Vagina (tissue), 2 donors: ENCODE measurements at regions not wholly inside any gene's neighbourhood (a gene's known extent, or its start where the extent isn't known, plus 50 kb on each side); places are given as distances from the start of the nearest gene placed in this dataset.

Experiments used
- POLR2A ChIP-seq, 2 donors: fragments of 450-650 bp; IDR thresholded peaks; one replicate each; pipeline ENCODE4 v1.6.1; 2017; ENCODE audit warnings: antibody characterized with exemption in 2 of 2, mild to moderate bottlenecking in 2 of 2, moderate library complexity in 2 of 2
- TF ChIP-seq, protein P1 (sequence below), 3 experiments: fragments of 450-650 bp in 2 of 3; fragments of 200-600 bp in 1 of 3; sonication (generic) in 1 of 3; IDR thresholded peaks; one replicate each; pipeline ENCODE4 v1.5.1; 2017 to 2019; ENCODE audit warnings: antibody characterized with exemption in 3 of 3, mild to moderate bottlenecking in 2 of 3, moderate library complexity in 2 of 3

DNA sequence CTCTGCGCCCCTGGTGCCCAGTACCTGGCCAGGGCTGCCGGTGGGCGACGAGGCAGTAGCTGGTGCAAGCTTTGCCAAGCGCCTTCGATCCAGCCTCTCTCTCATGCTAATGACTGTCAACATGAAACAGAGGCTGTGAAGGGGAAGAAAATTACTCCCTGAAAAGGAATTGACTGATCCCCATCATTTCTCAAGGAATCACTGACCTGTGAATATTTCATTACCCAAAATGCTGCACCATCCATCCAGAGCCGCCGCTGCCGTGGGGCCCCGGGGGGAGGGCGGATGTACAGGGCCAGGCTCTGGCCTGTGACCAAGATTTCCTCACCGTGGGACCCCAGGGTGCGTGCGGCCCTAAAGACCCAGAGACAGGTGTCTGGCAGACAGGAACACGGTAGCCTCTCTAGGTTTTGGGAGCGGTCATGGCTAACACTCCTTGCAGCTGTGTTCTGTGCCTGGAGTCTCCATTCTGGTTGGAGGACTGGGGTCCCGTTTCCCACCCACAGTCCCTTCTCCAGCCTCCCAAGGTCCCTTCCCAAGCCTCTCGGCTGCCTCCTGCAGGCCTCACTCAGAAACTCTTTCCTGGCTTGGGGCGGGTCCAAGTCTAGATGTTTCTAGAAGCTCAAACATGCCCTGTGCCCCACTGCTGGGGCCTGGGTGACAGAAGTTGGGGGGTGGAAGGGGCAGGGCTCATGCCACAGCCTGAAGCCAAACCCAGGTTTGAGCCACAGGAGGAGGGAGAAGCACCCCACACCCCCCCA, 73.3 kb downstream of the ENGASE start:
- TF ChIP-seq, protein P1, sequence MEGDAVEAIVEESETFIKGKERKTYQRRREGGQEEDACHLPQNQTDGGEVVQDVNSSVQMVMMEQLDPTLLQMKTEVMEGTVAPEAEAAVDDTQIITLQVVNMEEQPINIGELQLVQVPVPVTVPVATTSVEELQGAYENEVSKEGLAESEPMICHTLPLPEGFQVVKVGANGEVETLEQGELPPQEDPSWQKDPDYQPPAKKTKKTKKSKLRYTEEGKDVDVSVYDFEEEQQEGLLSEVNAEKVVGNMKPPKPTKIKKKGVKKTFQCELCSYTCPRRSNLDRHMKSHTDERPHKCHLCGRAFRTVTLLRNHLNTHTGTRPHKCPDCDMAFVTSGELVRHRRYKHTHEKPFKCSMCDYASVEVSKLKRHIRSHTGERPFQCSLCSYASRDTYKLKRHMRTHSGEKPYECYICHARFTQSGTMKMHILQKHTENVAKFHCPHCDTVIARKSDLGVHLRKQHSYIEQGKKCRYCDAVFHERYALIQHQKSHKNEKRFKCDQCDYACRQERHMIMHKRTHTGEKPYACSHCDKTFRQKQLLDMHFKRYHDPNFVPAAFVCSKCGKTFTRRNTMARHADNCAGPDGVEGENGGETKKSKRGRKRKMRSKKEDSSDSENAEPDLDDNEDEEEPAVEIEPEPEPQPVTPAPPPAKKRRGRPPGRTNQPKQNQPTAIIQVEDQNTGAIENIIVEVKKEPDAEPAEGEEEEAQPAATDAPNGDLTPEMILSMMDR (IDR thresholded peaks at IDR 0.05): no peak
- TF ChIP-seq POLR2A (IDR thresholded peaks at IDR 0.05): no peak
